ENCODE measurements at regions not wholly inside any gene's neighbourhood (a gene's known extent, or its start where the extent isn't known, plus 50 kb on each side); places are given as distances from the start of the nearest gene placed in this dataset.

DNA sequence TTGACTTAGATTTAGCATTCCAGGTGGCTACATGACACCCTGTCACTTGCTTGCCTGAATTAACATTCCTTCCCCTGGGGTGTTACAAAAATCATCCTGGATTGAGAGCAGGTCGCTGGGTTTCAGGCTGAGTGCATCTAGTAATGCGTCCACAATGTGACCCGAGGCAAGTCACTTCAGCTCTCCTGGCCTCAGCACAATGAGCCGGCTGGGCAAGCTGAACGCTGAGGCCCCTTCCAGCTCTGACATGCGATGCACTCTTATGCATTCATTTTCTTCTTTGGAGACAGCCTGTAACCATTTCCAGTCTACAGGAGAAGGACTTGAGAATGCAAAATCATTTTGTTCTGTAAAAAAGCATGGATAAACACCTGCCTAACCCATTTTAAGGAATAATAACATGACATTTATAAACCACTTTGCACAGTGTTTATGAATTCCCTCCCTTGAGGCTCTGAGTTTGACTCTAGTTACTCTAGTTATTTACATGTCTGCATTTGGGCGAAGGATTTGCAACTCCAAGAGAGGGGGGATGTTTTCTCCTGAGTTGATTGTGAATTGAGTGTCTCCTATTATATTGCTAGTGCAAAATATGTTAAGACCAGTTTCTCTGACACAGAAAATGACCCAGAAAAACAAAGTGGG, 63.0 kb upstream of the CPO start:
- H3K79me2 ChIP-seq (ENCODE audit: insufficient read depth, low read depth): no peaks in the 10 kb centered on the region
- H3K27ac ChIP-seq: no peak overlapping the region
- no peak overlapping the region for H3K4me2 ChIP-seq
- H3K36me3 ChIP-seq (ENCODE audit: insufficient read depth): no peaks in the 10 kb centered on the region
- H3K27me3 ChIP-seq (ENCODE audit: insufficient read depth, low read depth): no peaks in the 10 kb centered on the region
- H3K4me3 ChIP-seq (IDR thresholded peaks at IDR 0.05; ENCODE audit: insufficient read depth, low read depth, low read length): no peak overlapping the region
- H3K4me1 ChIP-seq (ENCODE audit: low read depth, poor library complexity, severe bottlenecking): no peaks in the 10 kb centered on the region
- no peaks in the 10 kb centered on the region for H4K20me1 ChIP-seq (ENCODE audit: insufficient read depth)
- TF ChIP-seq, protein P1, sequence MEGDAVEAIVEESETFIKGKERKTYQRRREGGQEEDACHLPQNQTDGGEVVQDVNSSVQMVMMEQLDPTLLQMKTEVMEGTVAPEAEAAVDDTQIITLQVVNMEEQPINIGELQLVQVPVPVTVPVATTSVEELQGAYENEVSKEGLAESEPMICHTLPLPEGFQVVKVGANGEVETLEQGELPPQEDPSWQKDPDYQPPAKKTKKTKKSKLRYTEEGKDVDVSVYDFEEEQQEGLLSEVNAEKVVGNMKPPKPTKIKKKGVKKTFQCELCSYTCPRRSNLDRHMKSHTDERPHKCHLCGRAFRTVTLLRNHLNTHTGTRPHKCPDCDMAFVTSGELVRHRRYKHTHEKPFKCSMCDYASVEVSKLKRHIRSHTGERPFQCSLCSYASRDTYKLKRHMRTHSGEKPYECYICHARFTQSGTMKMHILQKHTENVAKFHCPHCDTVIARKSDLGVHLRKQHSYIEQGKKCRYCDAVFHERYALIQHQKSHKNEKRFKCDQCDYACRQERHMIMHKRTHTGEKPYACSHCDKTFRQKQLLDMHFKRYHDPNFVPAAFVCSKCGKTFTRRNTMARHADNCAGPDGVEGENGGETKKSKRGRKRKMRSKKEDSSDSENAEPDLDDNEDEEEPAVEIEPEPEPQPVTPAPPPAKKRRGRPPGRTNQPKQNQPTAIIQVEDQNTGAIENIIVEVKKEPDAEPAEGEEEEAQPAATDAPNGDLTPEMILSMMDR (conservative IDR thresholded peaks at IDR 0.05; ENCODE audit: low read depth, low read length): no peak
- no peak overlapping the region for H3K9ac ChIP-seq
- H2AFZ ChIP-seq (ENCODE audit: low read depth): no peak overlapping the region

GRCh38 chr2:206881708-206882410, 57.5 kb upstream of the CPO start:
- H3K4me3 ChIP-seq (IDR thresholded peaks at IDR 0.05; ENCODE audit: insufficient read depth, low read depth, low read length): no peak overlapping the region
- TF ChIP-seq, protein P1 (conservative IDR thresholded peaks at IDR 0.05; ENCODE audit: low read depth, low read length): no peak
- no peak overlapping the region for H3K27ac ChIP-seq
- H3K4me2 ChIP-seq: no peak overlapping the region
- no peak overlapping the region for H2AFZ ChIP-seq (ENCODE audit: low read depth)
- H3K79me2 ChIP-seq (ENCODE audit: insufficient read depth, low read depth): no peaks in the 10 kb centered on the region
- no peaks in the 10 kb centered on the region for H3K27me3 ChIP-seq (ENCODE audit: insufficient read depth, low read depth)
- H3K36me3 ChIP-seq (ENCODE audit: insufficient read depth): no peaks in the 10 kb centered on the region
- no peaks in the 10 kb centered on the region for H3K4me1 ChIP-seq (ENCODE audit: low read depth, poor library complexity, severe bottlenecking)
- H4K20me1 ChIP-seq (ENCODE audit: insufficient read depth): no peaks in the 10 kb centered on the region
- no peak overlapping the region for H3K9ac ChIP-seq

DNA sequence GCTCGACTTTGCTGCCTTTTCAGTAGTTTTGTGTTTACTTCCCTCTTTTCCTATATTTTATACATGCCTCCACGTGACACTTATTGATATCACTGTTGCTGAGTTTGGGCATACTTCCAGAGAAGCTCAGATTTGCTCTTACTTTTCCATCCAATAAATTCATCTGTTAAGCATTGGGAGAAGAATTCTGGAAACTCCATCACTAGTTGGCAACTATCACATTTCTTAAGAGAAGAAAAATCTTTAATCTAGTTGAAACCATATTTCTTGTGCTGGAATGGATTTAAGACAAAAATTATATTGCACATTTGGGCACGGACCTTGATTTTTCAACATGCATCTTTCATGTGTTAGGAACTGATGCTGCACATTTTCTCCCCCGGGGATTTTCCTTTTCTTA, 52.6 kb upstream of the CPO start:
- Histone ChIP-seq H3K36me3 (ENCODE audit: insufficient read depth) (no peaks in the 10 kb centered on the region), H3K27me3 (ENCODE audit: insufficient read depth, low read depth) (no peaks in the 10 kb centered on the region), H3K4me3 (IDR thresholded peaks at IDR 0.05; ENCODE audit: insufficient read depth, low read depth, low read length) (no peak overlapping the region), H3K27ac (no peak overlapping the region), H3K4me2 (no peak overlapping the region), H3K79me2 (ENCODE audit: insufficient read depth, low read depth) (no peaks in the 10 kb centered on the region), H4K20me1 (ENCODE audit: insufficient read depth) (no peaks in the 10 kb centered on the region), H2AFZ (ENCODE audit: low read depth) (no peak overlapping the region), H3K4me1 (ENCODE audit: low read depth, poor library complexity, severe bottlenecking) (no peaks in the 10 kb centered on the region), H3K9ac (no peak overlapping the region)
- TF ChIP-seq, protein P1 (conservative IDR thresholded peaks at IDR 0.05; ENCODE audit: low read depth, low read length): no peak

- Histone ChIP-seq H3K4me2 (no peak overlapping the region), H3K27ac (no peak overlapping the region), H2AFZ (ENCODE audit: low read depth) (no peak overlapping the region), H3K4me3 (IDR thresholded peaks at IDR 0.05; ENCODE audit: insufficient read depth, low read depth, low read length) (no peak overlapping the region), H3K79me2 (ENCODE audit: insufficient read depth, low read depth) (no peaks in the 10 kb centered on the region), H3K9ac (no peak overlapping the region), H3K36me3 (ENCODE audit: insufficient read depth) (no peaks in the 10 kb centered on the region), H3K4me1 (ENCODE audit: low read depth, poor library complexity, severe bottlenecking) (no peaks in the 10 kb centered on the region), H4K20me1 (ENCODE audit: insufficient read depth) (no peaks in the 10 kb centered on the region), H3K27me3 (ENCODE audit: insufficient read depth, low read depth) (no peaks in the 10 kb centered on the region)
- TF ChIP-seq, protein P1 (conservative IDR thresholded peaks at IDR 0.05; ENCODE audit: low read depth, low read length): no peak
These were observed 51.6 kb upstream of the CPO start for GRCh38 chr2:206887745-206888144.

All from KMS-11 (cell line).